Right atrium auricular region (tissue), 2 donors: ENCODE measurements at regions not wholly inside any gene's neighbourhood (a gene's known extent, or its start where the extent isn't known, plus 50 kb on each side); places are given as distances from the start of the nearest gene placed in this dataset.

Source experiments
- DNase-seq: peaks from one replicate; pipeline ENCODE4 v3.0.0-alpha.2; 2019; ENCODE audit warnings: low spot score
- H3K27ac ChIP-seq, 2 donors: fragments of 200-600 bp; sonication (generic); 1 replicate in 1 of 2; 2 replicates in 1 of 2; pipeline ENCODE4 v1.5.1; 2016 to 2019
- H3K27me3 ChIP-seq, 2 donors: fragments of 200-600 bp; sonication (generic); one replicate each; pipeline versions ENCODE4 v1.5.1 to v1.6.0; 2017 to 2019
- H3K36me3 ChIP-seq: fragments of 200-600 bp; sonication (generic); one replicate; pipeline ENCODE4 v1.5.1; 2016
- H3K4me1 ChIP-seq, 2 donors: fragments of 200-600 bp; sonication (generic); one replicate each; pipeline versions ENCODE4 v1.5.1 to v1.6.0; 2017 to 2019
- H3K4me3 ChIP-seq, 2 donors: fragments of 200-600 bp; sonication (generic); 1 replicate in 1 of 2; 2 replicates in 1 of 2; pipeline ENCODE4 v1.5.1; 2017 to 2019; ENCODE audit warnings: mild to moderate bottlenecking in 1 of 2, moderate library complexity in 1 of 2
- H3K9me3 ChIP-seq, 2 donors: fragments of 200-600 bp; sonication (generic); one replicate each; pipeline ENCODE4 v1.5.1; 2019
- TF ChIP-seq, protein P1 (sequence below), 2 donors: fragments of 200-600 bp; sonication (generic); IDR thresholded peaks; one replicate each; pipeline ENCODE4 v1.5.1; 2019; ENCODE audit warnings: antibody characterized with exemption in 2 of 2

- DNase-seq = no peak
- Histone ChIP-seq H3K9me3 (no peaks in the 10 kb centered on the region), H3K4me1 (no peaks in the 10 kb centered on the region), H3K4me3 (no peak overlapping the region), H3K27ac (no peak overlapping the region), H3K36me3 (no peaks in the 10 kb centered on the region), H3K27me3 (no peaks in the 10 kb centered on the region)
- TF ChIP-seq, protein P1, sequence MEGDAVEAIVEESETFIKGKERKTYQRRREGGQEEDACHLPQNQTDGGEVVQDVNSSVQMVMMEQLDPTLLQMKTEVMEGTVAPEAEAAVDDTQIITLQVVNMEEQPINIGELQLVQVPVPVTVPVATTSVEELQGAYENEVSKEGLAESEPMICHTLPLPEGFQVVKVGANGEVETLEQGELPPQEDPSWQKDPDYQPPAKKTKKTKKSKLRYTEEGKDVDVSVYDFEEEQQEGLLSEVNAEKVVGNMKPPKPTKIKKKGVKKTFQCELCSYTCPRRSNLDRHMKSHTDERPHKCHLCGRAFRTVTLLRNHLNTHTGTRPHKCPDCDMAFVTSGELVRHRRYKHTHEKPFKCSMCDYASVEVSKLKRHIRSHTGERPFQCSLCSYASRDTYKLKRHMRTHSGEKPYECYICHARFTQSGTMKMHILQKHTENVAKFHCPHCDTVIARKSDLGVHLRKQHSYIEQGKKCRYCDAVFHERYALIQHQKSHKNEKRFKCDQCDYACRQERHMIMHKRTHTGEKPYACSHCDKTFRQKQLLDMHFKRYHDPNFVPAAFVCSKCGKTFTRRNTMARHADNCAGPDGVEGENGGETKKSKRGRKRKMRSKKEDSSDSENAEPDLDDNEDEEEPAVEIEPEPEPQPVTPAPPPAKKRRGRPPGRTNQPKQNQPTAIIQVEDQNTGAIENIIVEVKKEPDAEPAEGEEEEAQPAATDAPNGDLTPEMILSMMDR (IDR thresholded peaks at IDR 0.05) = no peak
Measured at GRCh38 chr4:181581983-181582382, 661.2 kb upstream of the TENM3 start.

DNA sequence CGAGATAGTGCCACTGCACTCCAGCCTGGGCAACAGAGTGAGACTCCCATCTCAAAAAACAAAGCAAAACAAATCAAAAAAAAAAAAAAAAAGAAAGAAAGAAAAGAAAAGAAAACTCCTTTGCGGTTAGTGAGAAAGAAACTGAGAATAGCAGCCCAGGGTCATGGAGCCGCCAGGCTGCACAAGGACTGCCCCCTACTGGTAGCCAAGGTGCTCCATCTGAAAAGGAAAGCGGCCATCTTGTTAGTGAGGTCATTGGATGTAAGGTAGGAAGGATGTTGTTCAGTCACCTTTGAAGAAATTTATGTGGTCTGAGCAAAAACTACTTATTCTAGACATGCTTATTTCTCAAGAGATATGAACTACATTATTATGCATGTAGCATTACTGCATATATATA is 660.6 kb upstream of the TENM3 start:
- TF ChIP-seq, protein P1 (IDR thresholded peaks at IDR 0.05) = no peak
- no peak overlapping the region for H3K4me3 ChIP-seq
- DNase-seq = no peak

DNA sequence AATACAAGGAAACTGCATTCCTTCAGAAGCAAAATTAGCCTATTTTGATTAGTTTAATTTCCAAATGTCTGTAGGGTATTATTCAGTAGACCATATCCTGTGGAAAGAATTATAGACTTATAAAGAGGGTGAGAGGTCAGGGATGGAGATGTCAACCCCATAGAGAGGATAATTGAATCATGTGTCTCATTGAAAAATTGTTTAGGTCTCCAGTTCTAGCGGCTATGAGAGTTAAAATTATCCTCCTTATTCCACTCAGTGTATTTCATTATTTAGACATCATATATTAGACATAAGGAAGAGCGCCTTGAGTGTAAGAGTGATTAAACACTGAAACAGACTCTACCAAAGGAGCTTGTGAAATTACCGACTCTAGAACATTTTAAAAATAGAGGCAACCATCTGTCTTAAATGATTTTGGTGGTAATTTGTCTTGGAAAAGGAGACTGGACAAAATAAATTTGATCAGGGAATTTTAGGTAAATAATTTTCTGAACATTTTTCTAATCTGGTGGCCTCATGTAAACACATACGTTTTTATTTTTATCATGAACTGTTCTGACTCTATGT is 654.4 kb upstream of the TENM3 start:
- Histone ChIP-seq H3K36me3 (no peaks in the 10 kb centered on the region), H3K27ac (no peak overlapping the region)
- TF ChIP-seq, protein P1 (IDR thresholded peaks at IDR 0.05) = no peak

More for the DNA sequence above, 660.6 kb upstream of the TENM3 start:
- H3K27ac ChIP-seq = no peak overlapping the region
- no peaks in the 10 kb centered on the region for H3K36me3 ChIP-seq
- no peaks in the 10 kb centered on the region for H3K27me3 ChIP-seq
- no peaks in the 10 kb centered on the region for H3K4me1 ChIP-seq
- H3K9me3 ChIP-seq = no peaks in the 10 kb centered on the region

DNA sequence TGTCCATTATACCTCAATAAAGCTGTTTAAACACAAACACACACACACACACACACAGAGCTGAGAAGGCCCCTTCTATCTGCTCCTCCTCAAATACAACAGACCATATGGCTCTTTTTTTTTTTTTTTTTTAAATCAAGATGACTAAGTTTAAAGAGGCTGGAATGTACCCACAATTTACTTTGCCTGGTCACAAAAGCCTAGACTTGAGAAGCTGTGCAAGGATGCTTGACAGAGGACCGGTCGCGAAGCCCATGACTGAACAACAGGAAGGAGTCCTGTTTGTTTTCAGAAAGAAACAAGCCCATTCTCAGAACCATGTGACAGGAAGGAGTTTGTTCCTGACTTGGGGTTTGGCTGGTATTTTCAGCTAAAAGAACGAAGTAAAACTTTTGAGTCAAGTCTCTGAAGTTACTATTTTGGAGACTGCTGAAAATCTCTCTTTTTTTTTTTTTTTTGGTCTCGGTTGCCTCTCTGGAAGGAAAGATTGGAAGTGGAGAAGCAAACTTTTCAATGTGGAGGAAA is 650.9 kb upstream of the TENM3 start:
- H3K36me3 ChIP-seq = no peaks in the 10 kb centered on the region
- H3K9me3 ChIP-seq = no peaks in the 10 kb centered on the region
- no peaks in the 10 kb centered on the region for H3K27me3 ChIP-seq
- DNase-seq = no peak
- H3K4me1 ChIP-seq = no peaks in the 10 kb centered on the region
- TF ChIP-seq, protein P1 (IDR thresholded peaks at IDR 0.05) = no peak
- H3K27ac ChIP-seq = no peak overlapping the region
- H3K4me3 ChIP-seq = no peak overlapping the region

More for the DNA sequence above, 654.4 kb upstream of the TENM3 start:
- no peak for DNase-seq
- H3K4me3 ChIP-seq = no peak overlapping the region
- H3K9me3 ChIP-seq = no peaks in the 10 kb centered on the region
- no peaks in the 10 kb centered on the region for H3K4me1 ChIP-seq
- no peaks in the 10 kb centered on the region for H3K27me3 ChIP-seq

DNA sequence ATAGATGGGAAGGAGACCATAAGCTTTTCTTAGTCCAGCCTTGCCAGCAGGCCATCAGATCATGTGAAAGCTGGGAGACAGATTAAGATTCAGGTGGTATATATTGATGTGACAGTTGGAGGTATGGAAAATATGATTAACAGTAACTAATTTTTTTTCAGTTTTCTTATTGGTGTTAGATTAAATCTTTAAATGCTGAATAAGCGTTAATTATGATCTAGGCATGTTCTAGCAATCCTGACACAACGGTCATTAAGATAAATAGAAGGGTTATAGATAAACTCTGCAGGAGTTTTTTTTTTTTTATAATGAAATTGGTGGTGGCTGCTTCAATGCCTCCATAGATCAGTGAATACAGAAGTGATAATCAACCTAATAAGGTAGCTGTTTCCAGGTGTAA is 649.5 kb upstream of the TENM3 start:
- Histone ChIP-seq H3K36me3 (no peaks in the 10 kb centered on the region), H3K27ac (no peak overlapping the region), H3K9me3 (no peaks in the 10 kb centered on the region), H3K4me3 (no peak overlapping the region), H3K4me1 (no peaks in the 10 kb centered on the region), H3K27me3 (no peaks in the 10 kb centered on the region)
- no peak for DNase-seq
- TF ChIP-seq, protein P1 (IDR thresholded peaks at IDR 0.05) = no peak

GRCh38 chr4:181594188-181594587 is 649.0 kb upstream of the TENM3 start:
- Histone ChIP-seq H3K9me3 (no peaks in the 10 kb centered on the region), H3K4me1 (no peaks in the 10 kb centered on the region), H3K27me3 (no peaks in the 10 kb centered on the region), H3K4me3 (no peak overlapping the region), H3K36me3 (no peaks in the 10 kb centered on the region), H3K27ac (no peak overlapping the region)
- TF ChIP-seq, protein P1 (IDR thresholded peaks at IDR 0.05) = no peak
- DNase-seq = no peak
